ENCODE measurements at regions not wholly inside any gene's neighbourhood (a gene's known extent, or its start where the extent isn't known, plus 50 kb on each side); places are given as distances from the start of the nearest gene placed in this dataset.
"Not testable (repeated sequence)": the region's sequence is repeated elsewhere in the genome, so short reads cannot be mapped to it uniquely, and the experiment has no call there.

- DNase-seq (ENCODE audit: low spot score): not testable (repeated sequence)
These were observed 201.5 kb upstream of the IRAK1BP1 start for GRCh38 chr6:78665819-78666218.

GRCh38 chr6:78666764-78667163 lies 200.6 kb upstream of the IRAK1BP1 start:
- DNase-seq (ENCODE audit: low spot score): no peak

- no peak for DNase-seq (ENCODE audit: low spot score)
These were observed 197.2 kb upstream of the IRAK1BP1 start for GRCh38 chr6:78670156-78670555.

- no peak for DNase-seq (ENCODE audit: low spot score)
These were observed 196.5 kb upstream of the IRAK1BP1 start for GRCh38 chr6:78670802-78671201.

- not testable (repeated sequence) for DNase-seq (ENCODE audit: low spot score)
These were observed 191.0 kb upstream of the IRAK1BP1 start for GRCh38 chr6:78676069-78677007.

GRCh38 chr6:78688668-78689067 lies 178.7 kb upstream of the IRAK1BP1 start:
- DNase-seq (ENCODE audit: low spot score): no peak

- peak; percentile 57 for DNase-seq (ENCODE audit: low spot score)
These were observed 173.5 kb upstream of the IRAK1BP1 start for GRCh38 chr6:78693835-78694234.

- not testable (repeated sequence) for DNase-seq (ENCODE audit: low spot score)
These were observed 172.7 kb upstream of the IRAK1BP1 start for GRCh38 chr6:78694628-78695027.

GRCh38 chr6:78700991-78701390 lies 166.4 kb upstream of the IRAK1BP1 start:
- DNase-seq (ENCODE audit: low spot score): no peak

- no peak for DNase-seq (ENCODE audit: low spot score)
These were observed 165.9 kb upstream of the IRAK1BP1 start for GRCh38 chr6:78701407-78701806.

GRCh38 chr6:78709021-78709420 lies 158.3 kb upstream of the IRAK1BP1 start:
- no peak for DNase-seq (ENCODE audit: low spot score)

- no peak for DNase-seq (ENCODE audit: low spot score)
These were observed 153.8 kb upstream of the IRAK1BP1 start for GRCh38 chr6:78713564-78713963.

GRCh38 chr6:78744144-78744543 lies 123.2 kb upstream of the IRAK1BP1 start:
- DNase-seq (ENCODE audit: low spot score): no peak

- DNase-seq (ENCODE audit: low spot score): no peak
These were observed 120.9 kb upstream of the IRAK1BP1 start for GRCh38 chr6:78746457-78746856.

GRCh38 chr6:78749326-78749725 lies 118.0 kb upstream of the IRAK1BP1 start:
- no peak for DNase-seq (ENCODE audit: low spot score)

GRCh38 chr6:78758297-78758798 lies 109.0 kb upstream of the IRAK1BP1 start:
- not testable (repeated sequence) for DNase-seq (ENCODE audit: low spot score)

- no peak for DNase-seq (ENCODE audit: low spot score)
These were observed 99.1 kb upstream of the IRAK1BP1 start for GRCh38 chr6:78768271-78768670.

GRCh38 chr6:78770765-78771164 lies 96.6 kb upstream of the IRAK1BP1 start:
- DNase-seq (ENCODE audit: low spot score): no peak

GRCh38 chr6:78771586-78771985 lies 95.8 kb upstream of the IRAK1BP1 start:
- DNase-seq (ENCODE audit: low spot score): no peak

- DNase-seq (ENCODE audit: low spot score): no peak
These were observed 86.3 kb upstream of the IRAK1BP1 start for GRCh38 chr6:78781001-78781400.

- not testable (repeated sequence) for DNase-seq (ENCODE audit: low spot score)
These were observed 84.0 kb upstream of the IRAK1BP1 start for GRCh38 chr6:78783366-78783765.

GRCh38 chr6:78797270-78797669 lies 70.1 kb upstream of the IRAK1BP1 start:
- no peak for DNase-seq (ENCODE audit: low spot score)

- DNase-seq (ENCODE audit: low spot score): no peak
These were observed 67.7 kb upstream of the IRAK1BP1 start for GRCh38 chr6:78799682-78800081.

Measured in umbilical cord (tissue), 1 donor.